COR-L47 (cell line): ENCODE measurements at regions not wholly inside any gene's neighbourhood (a gene's known extent, or its start where the extent isn't known, plus 50 kb on each side); places are given as distances from the start of the nearest gene placed in this dataset.
"Not testable (repeated sequence)": the region's sequence is repeated elsewhere in the genome, so short reads cannot be mapped to it uniquely, and the experiment has no call there.

Experiments used
- DNase-seq: peaks from one replicate; lab custom pipeline; 2025; lab: John Stamatoyannopoulos, UW

DNA sequence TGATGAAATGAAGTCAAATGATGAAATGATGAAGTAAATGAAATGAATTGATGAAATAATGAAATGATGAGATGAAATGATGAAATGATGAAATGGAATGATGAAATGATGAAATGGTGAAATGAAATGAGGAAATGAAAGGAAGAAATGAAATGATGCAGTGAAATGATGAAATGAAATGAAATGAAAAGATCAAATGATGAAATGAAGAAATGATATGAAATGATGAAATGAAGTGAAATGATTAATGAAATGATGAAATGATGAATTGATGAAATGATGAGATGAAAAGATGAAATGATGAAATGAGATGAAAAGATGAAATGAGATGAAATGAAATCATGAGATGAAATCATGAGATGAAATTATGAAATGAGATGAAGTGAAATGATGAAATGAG lies 139.2 kb upstream of the ERV3-1 start:
- DNase-seq: not testable (repeated sequence)

- not testable (repeated sequence) for DNase-seq
Measured at GRCh38 chr7:65145008-65145407, 138.5 kb upstream of the ERV3-1 start.

DNA sequence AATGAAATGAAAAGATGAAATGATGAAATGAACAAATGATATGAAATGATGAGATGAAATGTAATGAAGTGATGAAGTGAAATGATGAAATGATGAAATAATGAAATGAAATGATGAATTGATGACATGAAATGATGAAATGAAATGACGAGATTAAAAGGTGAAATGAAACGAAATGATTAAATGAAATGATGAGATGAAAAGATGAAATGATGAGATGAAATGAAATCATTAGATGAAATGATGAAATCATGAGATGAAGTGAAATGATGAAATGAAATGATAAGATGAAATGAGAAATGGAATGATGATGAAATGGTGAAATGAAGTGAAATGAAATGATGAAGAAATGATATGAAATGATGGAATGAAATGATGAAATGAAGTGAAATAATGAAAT lies 138.1 kb upstream of the ERV3-1 start:
- DNase-seq: not testable (repeated sequence)

- not testable (repeated sequence) for DNase-seq
Measured at GRCh38 chr7:65144119-65144518, 137.6 kb upstream of the ERV3-1 start.

GRCh38 chr7:65141894-65142293 lies 135.4 kb upstream of the ERV3-1 start:
- DNase-seq: not testable (repeated sequence)

- not testable (repeated sequence) for DNase-seq
Measured at GRCh38 chr7:65141405-65141778, 134.9 kb upstream of the ERV3-1 start.

DNA sequence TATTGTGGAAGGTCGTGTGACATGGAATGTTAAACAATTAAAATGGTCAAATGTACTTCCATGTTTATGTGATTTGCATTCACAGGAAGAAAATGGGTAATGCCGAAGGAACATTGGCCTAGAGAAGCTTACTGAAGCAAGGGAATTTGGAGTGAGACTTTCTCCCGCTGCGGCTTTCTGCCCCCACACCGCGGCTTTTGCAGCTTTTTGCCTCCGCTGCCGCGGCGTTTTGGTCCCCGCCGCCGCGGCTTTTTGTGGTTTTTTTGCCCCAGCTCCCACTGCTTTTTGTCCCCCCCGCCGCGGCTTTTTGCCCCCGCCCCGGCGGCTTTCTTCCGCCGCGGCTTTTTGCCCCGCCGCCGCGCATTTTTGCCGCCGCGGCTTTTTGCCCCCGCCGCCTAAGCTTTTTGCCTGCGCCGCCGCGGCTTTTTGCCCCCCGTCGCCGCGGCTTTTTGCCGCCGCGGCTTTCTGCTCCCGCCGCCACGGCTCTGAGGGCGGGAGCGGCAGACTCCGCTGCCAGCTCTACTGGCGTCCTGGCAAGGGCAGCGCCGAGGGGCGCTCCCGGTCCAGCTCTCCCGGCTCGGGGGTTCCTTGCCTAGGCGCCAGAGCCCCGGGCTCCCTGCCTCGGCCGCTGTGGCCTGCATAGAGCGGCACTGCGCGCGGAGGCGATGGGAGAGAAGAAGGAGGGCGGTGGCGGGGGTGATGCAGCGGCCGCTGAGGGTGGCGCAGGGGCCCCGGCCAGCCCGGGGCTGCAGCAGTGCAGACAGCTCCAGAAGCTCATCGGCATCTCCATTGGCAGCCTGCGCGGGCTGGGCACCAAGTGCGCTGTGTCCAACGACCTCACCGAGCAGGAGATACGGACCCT lies 134.3 kb upstream of the ERV3-1 start:
- not testable (repeated sequence) for DNase-seq

DNA sequence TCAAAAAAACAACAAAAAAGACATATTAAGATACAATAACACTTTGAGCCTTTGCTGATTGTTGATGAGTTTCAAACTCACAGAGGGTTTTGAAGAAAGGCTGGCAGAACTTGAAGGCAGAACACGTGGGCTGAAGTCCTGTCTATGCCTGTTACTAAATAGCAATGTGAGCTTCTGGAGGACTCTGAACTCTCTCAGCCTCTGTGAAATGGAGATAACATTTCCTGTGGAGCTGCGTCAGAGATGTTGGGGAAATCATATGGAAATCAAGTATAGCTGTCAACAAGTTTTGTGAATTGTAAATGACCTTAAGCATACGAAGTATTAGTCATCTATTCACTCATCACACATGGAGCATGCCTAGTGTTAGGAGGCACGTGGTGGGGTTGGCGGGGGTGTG lies 130.4 kb upstream of the ERV3-1 start:
- not testable (repeated sequence) for DNase-seq

DNA sequence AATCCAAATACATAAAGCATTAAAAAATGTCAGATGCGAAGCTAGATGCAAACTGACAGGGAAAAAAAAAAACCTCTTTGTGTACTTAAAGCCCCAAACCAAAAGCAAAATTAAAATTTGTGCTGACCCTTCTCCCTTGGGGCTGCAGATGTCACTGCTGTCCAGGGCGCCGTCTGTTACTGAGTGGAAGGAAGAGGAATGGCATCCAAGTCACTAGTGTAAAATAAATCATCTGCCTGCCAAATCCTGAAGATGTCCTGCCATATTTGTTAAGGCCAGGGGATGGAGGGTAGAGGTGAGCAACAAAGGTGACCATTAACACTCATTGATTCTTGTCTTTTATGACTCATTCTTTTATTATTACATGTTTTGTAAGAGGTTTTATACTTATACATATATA lies 126.6 kb upstream of the ERV3-1 start:
- DNase-seq: not testable (repeated sequence)

DNA sequence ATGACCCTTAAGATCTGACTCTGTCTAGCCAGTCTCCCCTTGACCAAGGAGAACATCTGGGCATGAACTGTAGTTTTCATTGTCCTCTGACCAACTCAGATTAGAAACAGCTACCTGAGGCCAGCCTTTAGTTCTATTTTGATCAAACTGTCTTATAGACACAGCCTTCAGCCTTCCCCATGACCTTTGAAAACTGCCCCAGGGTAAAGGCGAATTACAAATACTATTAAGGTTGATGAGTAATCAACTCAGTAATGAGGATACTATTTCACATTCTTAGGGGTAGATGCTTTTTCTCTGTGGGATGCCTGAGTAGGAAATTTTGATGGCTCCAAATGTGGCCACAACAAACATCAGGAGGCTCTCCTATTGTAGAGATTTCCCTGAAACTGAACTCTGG lies 125.8 kb upstream of the ERV3-1 start:
- not testable (repeated sequence) for DNase-seq

DNA sequence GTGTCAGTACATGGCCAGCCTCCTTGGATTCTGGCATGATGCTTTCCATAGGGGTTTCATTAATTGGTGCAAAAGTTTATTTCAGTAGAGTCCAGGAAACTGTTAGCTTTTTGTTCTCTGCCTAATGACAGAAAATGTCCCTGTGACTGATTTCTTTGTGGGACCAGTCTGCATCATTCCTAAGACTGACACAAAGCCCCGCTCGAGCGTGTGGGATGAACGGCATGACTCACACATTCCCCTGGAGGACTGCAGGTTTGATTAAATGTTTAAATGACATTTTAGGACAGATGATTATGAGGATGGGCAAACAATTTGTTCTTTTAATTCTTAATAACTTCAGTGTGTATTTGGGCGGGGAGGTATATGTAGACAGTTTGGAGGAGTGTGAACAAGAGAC lies 120.9 kb upstream of the ERV3-1 start:
- DNase-seq: not testable (repeated sequence)

- not testable (repeated sequence) for DNase-seq
Measured at GRCh38 chr7:65124600-65124999, 118.1 kb upstream of the ERV3-1 start.

DNA sequence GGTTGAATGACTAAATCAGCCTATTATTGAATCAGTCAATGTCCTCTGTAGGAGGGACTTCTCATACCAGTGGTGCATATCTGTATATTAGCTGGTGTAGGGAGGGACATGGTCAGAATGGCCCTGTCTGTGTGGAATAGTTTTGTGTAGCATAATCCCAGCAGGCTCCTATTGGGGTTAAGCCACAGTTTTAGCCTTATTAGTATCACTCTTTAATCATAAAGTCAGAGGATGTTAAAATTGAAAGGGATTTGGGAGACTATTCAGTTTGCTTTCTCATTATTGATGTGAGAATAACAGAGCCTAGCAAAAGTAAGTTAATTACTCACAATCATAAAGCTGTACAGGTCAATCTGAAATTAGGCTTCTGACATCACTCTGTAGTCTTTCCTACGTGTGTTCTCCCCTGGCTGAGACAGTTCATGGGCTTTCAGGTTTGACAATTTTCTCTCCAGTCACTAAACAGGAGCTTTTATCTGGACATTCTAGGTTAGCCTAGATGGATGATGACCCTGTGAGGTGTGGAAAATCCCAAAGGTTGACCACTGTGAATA lies 99.2 kb upstream of the ERV3-1 start:
- DNase-seq: not testable (repeated sequence)

DNA sequence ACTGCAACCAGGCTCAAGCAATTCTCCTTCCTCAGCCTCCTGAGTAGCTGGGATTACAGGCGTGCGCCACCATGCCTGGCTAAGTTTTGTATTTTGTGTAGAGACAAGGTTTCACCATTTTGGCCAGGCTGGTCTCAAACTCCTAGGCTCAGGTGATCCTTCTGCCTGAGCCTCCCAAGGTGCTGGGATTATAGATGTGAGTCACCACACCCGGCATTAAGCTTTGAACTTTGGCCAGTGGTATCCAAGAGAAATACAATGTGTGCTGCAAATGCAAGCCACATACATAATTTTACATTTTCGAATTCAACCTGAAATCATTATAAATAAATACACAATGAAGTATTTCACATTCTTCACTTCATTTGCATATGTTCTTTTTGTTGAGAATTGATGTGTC lies 94.0 kb upstream of the ERV3-1 start:
- DNase-seq: not testable (repeated sequence)

DNA sequence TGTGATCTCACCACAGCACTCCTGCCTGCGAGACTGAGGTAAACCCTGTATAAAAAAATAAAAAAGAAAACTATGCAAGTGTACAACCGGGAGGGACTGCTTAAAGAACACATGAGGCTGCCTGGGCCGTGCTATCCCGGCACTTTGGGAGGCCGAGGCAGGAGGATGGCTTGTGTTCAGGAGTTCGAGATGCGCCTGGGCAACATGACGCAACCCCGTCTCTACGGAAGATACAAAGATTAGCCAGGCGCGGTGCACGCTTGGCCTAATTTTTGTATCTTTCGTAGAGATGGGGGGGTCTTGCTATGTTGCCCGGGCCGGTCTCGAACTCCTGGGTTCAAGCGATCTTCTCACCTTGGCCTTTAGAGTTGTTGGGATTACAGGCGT lies 75.2 kb upstream of the ERV3-1 start:
- not testable (repeated sequence) for DNase-seq

GRCh38 chr7:65080799-65081668 lies 74.5 kb upstream of the ERV3-1 start:
- peak; percentile 79 for DNase-seq

DNA sequence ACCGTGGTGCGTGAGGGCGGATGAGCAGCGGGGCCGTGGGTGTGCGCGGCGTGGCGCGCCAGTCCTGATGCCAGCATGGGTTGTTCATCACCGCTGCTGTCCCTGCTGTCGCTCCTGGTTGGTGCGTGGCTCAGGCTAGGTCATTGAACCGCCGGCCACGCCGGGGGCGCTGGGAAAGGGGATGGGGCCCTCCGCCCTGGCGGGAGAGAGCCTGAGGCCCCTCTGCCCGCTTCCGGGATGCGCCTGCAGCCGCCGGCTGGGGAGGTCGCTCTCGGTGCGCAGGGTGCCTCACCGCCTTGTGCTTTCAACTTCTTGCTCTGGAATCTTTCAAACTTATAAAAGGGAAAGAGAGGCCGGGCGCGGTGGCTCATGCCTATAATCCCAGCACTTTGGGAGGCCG lies 68.5 kb upstream of the ERV3-1 start:
- DNase-seq: not testable (repeated sequence)

GRCh38 chr7:65073160-65073559 lies 66.7 kb upstream of the ERV3-1 start:
- not testable (repeated sequence) for DNase-seq

- not testable (repeated sequence) for DNase-seq
Measured at GRCh38 chr7:65071854-65072431, 65.5 kb upstream of the ERV3-1 start.

GRCh38 chr7:65069476-65069875 lies 63.0 kb upstream of the ERV3-1 start:
- DNase-seq: not testable (repeated sequence)

GRCh38 chr7:65062566-65062965 lies 56.1 kb upstream of the ERV3-1 start:
- DNase-seq: not testable (repeated sequence)

- not testable (repeated sequence) for DNase-seq
Measured at GRCh38 chr7:65059247-65059646, 52.8 kb upstream of the ERV3-1 start.
